ENCODE measurements at regions not wholly inside any gene's neighbourhood (a gene's known extent, or its start where the extent isn't known, plus 50 kb on each side); places are given as distances from the start of the nearest gene placed in this dataset.

DNA sequence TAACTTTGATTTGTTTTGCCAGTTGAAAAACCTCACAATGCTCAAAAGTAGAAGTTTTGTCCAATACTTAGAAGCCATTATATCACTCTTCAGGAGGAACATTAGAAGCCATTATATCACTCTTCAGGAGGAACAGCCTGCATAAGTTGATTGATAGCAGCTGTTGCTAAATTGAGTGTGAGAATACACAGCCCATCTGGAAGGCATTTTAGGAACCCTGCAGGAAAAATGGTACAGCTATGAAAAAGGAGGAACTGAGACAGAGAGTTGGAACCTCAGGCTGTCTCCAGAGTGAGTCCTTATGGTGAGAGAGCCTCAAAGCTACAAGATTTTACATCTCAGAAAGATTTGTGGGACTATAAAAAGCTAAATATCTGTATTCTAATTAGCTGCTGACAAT lies 207.0 kb downstream of the MYRFL start:
- Histone ChIP-seq H3K4me3 (ENCODE audit: low read depth, low read length) (no peak overlapping the region), H3K27me3 (ENCODE audit: control insufficient read depth, insufficient read depth, low read length) (no peaks in the 10 kb centered on the region), H3K36me3 (ENCODE audit: control insufficient read depth, insufficient read depth, low read length) (no peaks in the 10 kb centered on the region)
- CTCF ChIA-PET = interaction anchor here (0.7 to 1.3 kb wide), 3 partner anchors 9 to 545 kb away, joined by 3 to 4 read pairs (median 3); no protein-coding TSS in a partner anchor
- TF ChIP-seq, protein P1, sequence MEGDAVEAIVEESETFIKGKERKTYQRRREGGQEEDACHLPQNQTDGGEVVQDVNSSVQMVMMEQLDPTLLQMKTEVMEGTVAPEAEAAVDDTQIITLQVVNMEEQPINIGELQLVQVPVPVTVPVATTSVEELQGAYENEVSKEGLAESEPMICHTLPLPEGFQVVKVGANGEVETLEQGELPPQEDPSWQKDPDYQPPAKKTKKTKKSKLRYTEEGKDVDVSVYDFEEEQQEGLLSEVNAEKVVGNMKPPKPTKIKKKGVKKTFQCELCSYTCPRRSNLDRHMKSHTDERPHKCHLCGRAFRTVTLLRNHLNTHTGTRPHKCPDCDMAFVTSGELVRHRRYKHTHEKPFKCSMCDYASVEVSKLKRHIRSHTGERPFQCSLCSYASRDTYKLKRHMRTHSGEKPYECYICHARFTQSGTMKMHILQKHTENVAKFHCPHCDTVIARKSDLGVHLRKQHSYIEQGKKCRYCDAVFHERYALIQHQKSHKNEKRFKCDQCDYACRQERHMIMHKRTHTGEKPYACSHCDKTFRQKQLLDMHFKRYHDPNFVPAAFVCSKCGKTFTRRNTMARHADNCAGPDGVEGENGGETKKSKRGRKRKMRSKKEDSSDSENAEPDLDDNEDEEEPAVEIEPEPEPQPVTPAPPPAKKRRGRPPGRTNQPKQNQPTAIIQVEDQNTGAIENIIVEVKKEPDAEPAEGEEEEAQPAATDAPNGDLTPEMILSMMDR (IDR thresholded peaks at IDR 0.05; ENCODE audit: insufficient read depth, low read depth, low read length) = no peak
- POLR2A ChIA-PET = no interaction called here
- no peak for DNase-seq (ENCODE audit: low read depth)

DNA sequence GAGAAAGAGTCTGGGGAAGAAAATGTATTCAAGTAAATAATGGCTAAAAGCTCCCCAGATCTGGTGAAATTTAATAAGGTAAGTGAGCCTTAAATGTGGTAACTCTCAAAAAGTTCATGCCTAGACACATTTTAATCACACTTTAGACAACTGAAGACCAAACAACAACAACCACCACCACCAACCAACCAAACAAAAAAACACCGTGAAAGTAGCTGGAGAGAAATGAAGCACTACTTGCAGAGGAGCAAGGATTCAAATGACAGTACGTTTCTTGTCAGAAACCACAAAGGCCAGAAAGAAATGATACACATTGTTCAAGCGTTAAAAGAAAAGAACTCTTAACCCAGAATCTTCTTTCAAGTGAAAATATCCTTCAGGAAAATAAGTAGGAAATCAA lies 208.3 kb downstream of the MYRFL start:
- ChIA-PET CTCF (no interaction called here), POLR2A (no interaction called here)
- no peak for DNase-seq (ENCODE audit: low read depth)
- Histone ChIP-seq H3K36me3 (ENCODE audit: control insufficient read depth, insufficient read depth, low read length) (no peaks in the 10 kb centered on the region), H3K4me3 (ENCODE audit: low read depth, low read length) (no peak overlapping the region), H3K27me3 (ENCODE audit: control insufficient read depth, insufficient read depth, low read length) (no peaks in the 10 kb centered on the region)
- TF ChIP-seq, protein P1 (IDR thresholded peaks at IDR 0.05; ENCODE audit: insufficient read depth, low read depth, low read length) = no peak

DNA sequence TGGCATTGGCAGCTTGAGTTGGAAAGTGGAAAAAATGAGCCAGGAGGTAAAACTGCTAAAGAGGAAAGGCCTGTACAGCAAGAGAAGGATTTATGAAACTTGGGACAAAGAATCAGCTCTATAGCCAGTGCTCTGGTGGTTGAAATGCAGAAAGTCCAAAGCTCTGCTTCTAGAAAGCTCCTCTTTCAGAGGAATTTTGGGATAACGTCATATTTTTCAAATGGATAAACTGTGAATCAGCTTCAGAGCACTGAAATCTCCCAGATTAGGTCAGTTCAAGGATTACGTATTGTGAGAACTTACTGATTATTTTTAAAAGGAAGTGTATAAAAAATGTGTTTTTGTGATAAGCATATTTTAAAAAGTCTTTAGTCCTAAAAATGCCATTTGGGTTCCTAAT lies 203.1 kb upstream of the CNOT2 start:
- DNase-seq (ENCODE audit: low read depth) = no peak
- TF ChIP-seq, protein P1 (IDR thresholded peaks at IDR 0.05; ENCODE audit: insufficient read depth, low read depth, low read length) = no peak
- Histone ChIP-seq H3K4me3 (ENCODE audit: low read depth, low read length) (no peak overlapping the region), H3K36me3 (ENCODE audit: control insufficient read depth, insufficient read depth, low read length) (no peaks in the 10 kb centered on the region), H3K27me3 (ENCODE audit: control insufficient read depth, insufficient read depth, low read length) (no peaks in the 10 kb centered on the region)
- ChIA-PET CTCF (no interaction called here), POLR2A (interaction anchor here (0.6 kb wide), 1 partner anchor 394 kb away, joined by 4 read pairs; no protein-coding TSS in a partner anchor)

DNA sequence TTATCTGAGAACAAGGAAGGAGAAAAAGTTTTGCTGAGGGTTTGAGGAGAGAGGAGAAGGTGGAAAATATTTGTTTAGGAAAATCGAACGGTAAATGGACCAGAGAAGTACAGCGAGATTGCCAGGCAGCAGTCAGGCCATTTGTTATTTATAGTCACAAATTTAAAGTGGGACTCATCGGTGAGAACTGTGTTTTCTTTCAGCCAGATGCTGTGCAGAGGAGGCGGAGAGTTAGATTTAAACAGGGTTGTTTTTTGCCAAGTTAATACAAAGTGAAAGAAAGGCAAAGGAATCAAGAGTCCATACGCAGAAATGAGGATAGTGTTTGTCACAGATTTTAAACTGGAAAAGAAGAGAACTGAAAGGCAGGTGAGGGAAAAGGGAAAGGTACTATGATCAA lies 200.6 kb upstream of the CNOT2 start:
- POLR2A ChIA-PET = no interaction called here
- CTCF ChIA-PET = no interaction called here
- Histone ChIP-seq H3K36me3 (ENCODE audit: control insufficient read depth, insufficient read depth, low read length) (no peaks in the 10 kb centered on the region), H3K4me3 (ENCODE audit: low read depth, low read length) (no peak overlapping the region), H3K27me3 (ENCODE audit: control insufficient read depth, insufficient read depth, low read length) (no peaks in the 10 kb centered on the region)
- no peak for DNase-seq (ENCODE audit: low read depth)
- TF ChIP-seq, protein P1 (IDR thresholded peaks at IDR 0.05; ENCODE audit: insufficient read depth, low read depth, low read length) = no peak

DNA sequence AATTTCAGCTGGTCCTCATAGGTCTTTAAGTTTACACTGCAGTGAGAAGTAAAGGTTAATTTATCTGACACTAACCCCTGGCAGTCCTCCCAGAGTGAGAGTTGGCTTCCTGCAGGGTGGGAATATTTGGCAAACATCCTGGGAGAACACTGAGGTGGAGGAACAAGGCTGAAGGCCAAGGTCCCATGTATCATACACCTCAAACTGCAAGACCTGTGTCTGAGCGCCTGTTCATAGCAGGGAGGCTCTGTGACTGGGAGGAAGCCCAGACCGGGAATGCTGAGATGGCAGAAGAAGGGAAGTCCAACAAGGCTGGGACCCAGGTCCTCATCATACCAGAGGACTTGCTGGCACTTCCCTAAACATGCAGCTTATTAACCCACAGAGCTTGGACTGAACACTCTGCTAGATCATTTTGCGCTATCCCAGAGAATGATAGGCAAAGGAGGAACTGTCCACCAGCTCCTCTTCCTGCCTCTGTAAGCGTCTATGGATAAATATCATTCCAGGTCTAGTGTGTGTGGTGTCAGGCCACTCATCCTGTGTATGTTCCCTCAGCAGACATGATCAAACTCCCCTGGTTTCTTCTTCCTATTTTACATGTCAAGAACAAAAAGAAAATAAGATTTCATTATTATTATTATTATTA lies 199.6 kb upstream of the CNOT2 start:
- DNase-seq (ENCODE audit: low read depth) = no peak
- POLR2A ChIA-PET = no interaction called here

More for the DNA sequence above, 199.6 kb upstream of the CNOT2 start:
- H3K27me3 ChIP-seq (ENCODE audit: control insufficient read depth, insufficient read depth, low read length) = no peaks in the 10 kb centered on the region
- CTCF ChIA-PET = no interaction called here
- H3K36me3 ChIP-seq (ENCODE audit: control insufficient read depth, insufficient read depth, low read length) = no peaks in the 10 kb centered on the region
- H3K4me3 ChIP-seq (ENCODE audit: low read depth, low read length) = no peak overlapping the region
- TF ChIP-seq, protein P1 (IDR thresholded peaks at IDR 0.05; ENCODE audit: insufficient read depth, low read depth, low read length) = no peak
